Astrocyte (in vitro differentiated cells and primary cell): ENCODE measurements at regions not wholly inside any gene's neighbourhood (a gene's known extent, or its start where the extent isn't known, plus 50 kb on each side); places are given as distances from the start of the nearest gene placed in this dataset.

Experiments used
- CTCF ChIP-seq: IDR thresholded peaks from 2 replicates; pipeline ENCODE4 v1.5.1; 2011; ENCODE audit warnings: low read depth, mild to moderate bottlenecking, inconsistent platforms, low read length, moderate library complexity; ENCODE audit not compliant: insufficient read depth
- EZH2 ChIP-seq: IDR thresholded peaks from 2 replicates; pipeline ENCODE4 v1.6.1; 2012; ENCODE audit warnings: mild to moderate bottlenecking, low read length, inconsistent platforms; ENCODE audit not compliant: insufficient read depth

- TF ChIP-seq CTCF = no peak
- no peak for TF ChIP-seq EZH2
These were observed 290.2 kb upstream of the USP24 start for GRCh38 chr1:55505326-55505725.
